H1 (cell line): ENCODE measurements at regions not wholly inside any gene's neighbourhood (a gene's known extent, or its start where the extent isn't known, plus 50 kb on each side); places are given as distances from the start of the nearest gene placed in this dataset.

Experiments
- CTCF ChIA-PET: fragments of 300-600 bp; sonication (Branson Sonifier 250); formaldehyde crosslinking; loops from one replicate; lab custom pipeline; 2021; ENCODE audit not compliant: partially characterized antibody; lab: Charles Lee
- POLR2A ChIA-PET: fragments of 300-600 bp; sonication (Branson Sonifier 250); formaldehyde crosslinking; loops from one replicate; lab custom pipeline; 2021; ENCODE audit warnings: inconsistent platforms; ENCODE audit not compliant: partially characterized antibody; lab: Charles Lee
- DNase-seq, 2 experiments: peaks; one replicate each; pipeline versions ENCODE4 v3.0.0 to v3.0.0-alpha.2; 2010 to 2022; ENCODE audit warnings: low spot score in 2 of 2, low read depth in 1 of 2, mixed read lengths in 1 of 2
- FAIRE-seq: peaks from 2 replicates; lab custom pipeline; 2011; peaks lifted over from hg19 to GRCh38; lab: Jason Lieb, UNC
- H2AFZ ChIP-seq: 2 replicates; pipeline ENCODE4 v1.8.1; 2012; ENCODE audit warnings: low read length, inconsistent platforms
- H2AK5ac ChIP-seq: 2 replicates; pipeline ENCODE4 v1.6.1; 2013; ENCODE audit warnings: low read depth, low read length
- H2BK120ac ChIP-seq: replicated peaks from 2 replicates; pipeline ENCODE3; 2013; ENCODE audit warnings: low read depth, low read length, inconsistent platforms
- H2BK12ac ChIP-seq: 2 replicates; pipeline ENCODE4 v1.6.1; 2013; ENCODE audit warnings: low read depth, low read length
- H2BK15ac ChIP-seq: 2 replicates; pipeline ENCODE4 v1.6.1; 2013; ENCODE audit warnings: low read length
- H2BK20ac ChIP-seq: 2 replicates; pipeline ENCODE4 v1.6.1; 2013; ENCODE audit warnings: low read length
- H2BK5ac ChIP-seq: 2 replicates; pipeline ENCODE4 v1.6.1; 2013; ENCODE audit warnings: low read depth, low read length
- H3K14ac ChIP-seq: 2 replicates; pipeline ENCODE4 v1.6.1; 2013; ENCODE audit warnings: inconsistent platforms; ENCODE audit not compliant: insufficient read length
- H3K18ac ChIP-seq: 2 replicates; pipeline ENCODE4 v1.6.1; 2013; ENCODE audit warnings: low read length; ENCODE audit errors: extremely low read depth
- H3K23ac ChIP-seq: 2 replicates; pipeline ENCODE4 v1.6.1; 2013; ENCODE audit warnings: inconsistent platforms; ENCODE audit not compliant: insufficient read length
- H3K23me2 ChIP-seq: 2 replicates; pipeline ENCODE4 v1.6.1; 2013; ENCODE audit warnings: low read depth, low read length
- H3K27ac ChIP-seq: 2 replicates; pipeline ENCODE4 v1.6.1; 2011; ENCODE audit warnings: low read depth, low read length, inconsistent platforms
- H3K27me3 ChIP-seq, 4 experiments: replicated peaks in 1 of 4; 1 replicate in 1 of 4; 2 replicates in 3 of 4; pipeline versions ENCODE4 v1.6.1 to v1.8.1; 2011 to 2013; ENCODE audit warnings: low read length in 3 of 4, mild to moderate bottlenecking in 3 of 4, inconsistent platforms in 2 of 4, mixed read lengths in 2 of 4, moderate library complexity in 1 of 4; ENCODE audit not compliant: control insufficient read depth in 3 of 4, insufficient read depth in 3 of 4; ENCODE audit errors: extremely low read depth in 1 of 4
- H3K36me3 ChIP-seq, 4 experiments: 2 replicates each; pipeline versions ENCODE4 v1.6.1 to v1.8.1; 2011 to 2013; ENCODE audit warnings: mild to moderate bottlenecking in 4 of 4, low read length in 3 of 4, moderate library complexity in 2 of 4, control low read depth in 1 of 4, inconsistent platforms in 1 of 4; ENCODE audit not compliant: insufficient read depth in 4 of 4, control insufficient read depth in 2 of 4
- H3K4ac ChIP-seq: replicated peaks from 2 replicates; pipeline ENCODE3; 2013; ENCODE audit warnings: low read length, low read depth, mixed read lengths, inconsistent platforms; ENCODE audit not compliant: insufficient read length
- H3K4me1 ChIP-seq, 4 experiments: replicated peaks in 1 of 4; 1 replicate in 1 of 4; 2 replicates in 3 of 4; pipeline versions ENCODE4 v1.6.1 to v1.8.1; 2011 to 2013; ENCODE audit warnings: low read length in 3 of 4, inconsistent platforms in 2 of 4, mixed read lengths in 1 of 4; ENCODE audit not compliant: insufficient read depth in 4 of 4, control insufficient read depth in 3 of 4
- H3K4me2 ChIP-seq, 2 experiments: 2 replicates each; pipeline versions ENCODE4 v1.6.1 to v1.8.1; 2011 to 2013; ENCODE audit warnings: low read depth in 2 of 2, low read length in 2 of 2, control low read depth in 1 of 2, inconsistent platforms in 1 of 2, mild to moderate bottlenecking in 1 of 2; ENCODE audit not compliant: insufficient read depth in 1 of 2
- H3K4me3 ChIP-seq, 4 experiments: fragments of 200-600, 300-600 bp in 1 of 4; sonication (generic), shearing (Covaris generic), sonication (Bioruptor Twin) in 1 of 4; 2 replicates each; pipeline versions ENCODE4 v1.5.1 to v1.8.1; 2011 to 2016; ENCODE audit warnings: low read length in 4 of 4, low read depth in 3 of 4, control low read depth in 2 of 4, inconsistent platforms in 2 of 4, mild to moderate bottlenecking in 2 of 4, mixed read lengths in 1 of 4, moderate library complexity in 1 of 4; ENCODE audit not compliant: insufficient read depth in 2 of 4; ENCODE audit errors: extremely low read depth in 1 of 4
- H3K56ac ChIP-seq: replicated peaks from 2 replicates; pipeline ENCODE3; 2013; ENCODE audit warnings: low read depth, mild to moderate bottlenecking, mixed read lengths, low read length, inconsistent platforms; ENCODE audit not compliant: insufficient read length
- H3K79me1 ChIP-seq: 2 replicates; pipeline ENCODE4 v1.6.1; 2013; ENCODE audit warnings: low read depth, low read length, control low read depth
- H3K79me2 ChIP-seq, 2 experiments: 2 replicates each; pipeline versions ENCODE4 v1.6.1 to v1.8.1; 2012 to 2013; ENCODE audit warnings: low read length in 2 of 2, mild to moderate bottlenecking in 2 of 2, inconsistent platforms in 1 of 2; ENCODE audit not compliant: insufficient read depth in 2 of 2, control insufficient read depth in 1 of 2
- H3K9ac ChIP-seq, 4 experiments: replicated peaks in 1 of 4; 1 replicate in 1 of 4; 2 replicates in 3 of 4; pipeline versions ENCODE4 v1.6.1 to v1.8.1; 2011 to 2013; ENCODE audit warnings: low read depth in 3 of 4, low read length in 3 of 4, control low read depth in 2 of 4, mild to moderate bottlenecking in 2 of 4, moderate library complexity in 2 of 4, inconsistent platforms in 1 of 4; ENCODE audit errors: extremely low read depth in 1 of 4
- H3K9me3 ChIP-seq, 2 experiments: 2 replicates each; pipeline versions ENCODE4 v1.6.1 to v1.8.1; 2012 to 2013; ENCODE audit warnings: mild to moderate bottlenecking in 2 of 2, moderate library complexity in 2 of 2, control low read depth in 1 of 2, inconsistent platforms in 1 of 2, low read depth in 1 of 2, low read length in 1 of 2, mixed read lengths in 1 of 2; ENCODE audit not compliant: insufficient read depth in 2 of 2
- H4K20me1 ChIP-seq, 2 experiments: replicated peaks in 1 of 2; 2 replicates each; pipeline versions ENCODE3 to v1.8.1; 2011 to 2013; ENCODE audit warnings: inconsistent platforms in 2 of 2, low read length in 2 of 2, mild to moderate bottlenecking in 1 of 2; ENCODE audit not compliant: insufficient read depth in 2 of 2, control insufficient read depth in 1 of 2
- H4K5ac ChIP-seq: 2 replicates; pipeline ENCODE4 v1.6.1; 2013; ENCODE audit warnings: low read length, low read depth, mixed read lengths, inconsistent platforms; ENCODE audit not compliant: insufficient read length
- H4K8ac ChIP-seq: 2 replicates; pipeline ENCODE4 v1.8.0; 2013; ENCODE audit warnings: mild to moderate bottlenecking, moderate library complexity, low read length, inconsistent platforms; ENCODE audit not compliant: insufficient read depth; ENCODE audit errors: extremely low read depth
- H4K91ac ChIP-seq: replicated peaks from 2 replicates; pipeline ENCODE3; 2013; ENCODE audit warnings: low read length, mixed read lengths, inconsistent platforms; ENCODE audit not compliant: insufficient read length
- GTF2F1 ChIP-seq: IDR thresholded peaks from 2 replicates; pipeline ENCODE4 v1.6.1; 2012; ENCODE audit warnings: low read depth, low read length, improper control_type of control experiment, borderline replicate concordance
- POLR2AphosphoS5 ChIP-seq: IDR thresholded peaks from 2 replicates; pipeline ENCODE4 v1.6.1; 2011; ENCODE audit warnings: low read depth, low read length
- SIRT6 ChIP-seq: IDR thresholded peaks from one replicate; pipeline ENCODE4 v1.7.1; 2012; ENCODE audit warnings: low read length, inconsistent platforms
- SP1 ChIP-seq: IDR thresholded peaks from 2 replicates; pipeline ENCODE4 v1.6.1; 2011; ENCODE audit warnings: low read depth, low read length
- TAF1 ChIP-seq: IDR thresholded peaks from 2 replicates; pipeline ENCODE4 v1.6.1; 2011; ENCODE audit warnings: mild to moderate bottlenecking, low read depth, low read length
- TCF12 ChIP-seq: IDR thresholded peaks from 2 replicates; pipeline ENCODE4 v1.6.1; 2011; ENCODE audit warnings: low read depth, mild to moderate bottlenecking, low read length
- WGBS, 2 experiments: shearing (Covaris generic) in 1 of 2; methylation state at CpG; one replicate each; pipeline versions ENCODE4 v1.1.6 to v1.1.7; 2013 to 2015; ENCODE audit warnings: low lambda C conversion rate in 2 of 2, mixed read lengths in 2 of 2, inconsistent platforms in 1 of 2, low coverage in 1 of 2, missing lambda C conversion rate in 1 of 2; ENCODE audit not compliant: insufficient replicate concordance in 2 of 2, insufficient coverage in 1 of 2, insufficient read length in 1 of 2; ENCODE audit errors: extremely low coverage in 1 of 2, missing lambda C conversion rate in 1 of 2; 5-methylcytosine and 5-hydroxymethylcytosine counted together

DNA sequence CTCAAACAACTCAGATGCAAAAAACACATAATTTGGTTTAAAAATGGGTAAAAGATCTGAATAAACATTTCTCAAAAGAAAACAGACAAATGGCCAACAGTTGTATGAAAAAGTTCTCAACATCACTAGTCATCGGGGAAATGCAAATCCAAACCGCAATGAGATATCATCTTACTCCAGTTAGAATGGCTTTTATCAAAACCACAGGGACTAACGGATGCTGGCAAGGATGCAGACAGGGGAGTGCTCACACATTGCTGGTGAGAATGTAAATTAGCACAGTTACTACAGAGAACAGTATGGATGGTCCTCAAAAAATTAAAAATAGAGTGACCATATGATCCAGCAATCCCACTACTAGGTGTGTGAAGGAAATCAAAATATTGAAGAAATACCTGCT lies 589.1 kb upstream of the ADAMTS16 start:
- TF ChIP-seq POLR2AphosphoS5 (no peak), SIRT6 (no peak), GTF2F1 (no peak), SP1 (no peak), TCF12 (no peak), TAF1 (no peak)
- H3K23me2 ChIP-seq, result no peaks in the 10 kb centered on the region
- peaks cover 0 to 7% (median 4%) of the 10 kb centered on the region in 4 experiments; a peak in 3 of 7 replicates for H3K4me1 ChIP-seq
- no peaks in the 10 kb centered on the region for H4K20me1 ChIP-seq
- H3K27me3 ChIP-seq, result no peaks in the 10 kb centered on the region
- H3K79me1 ChIP-seq, result no peaks in the 10 kb centered on the region
- H3K23ac ChIP-seq, result no peak overlapping the region
- H2AK5ac ChIP-seq, result no peak overlapping the region
- 87% methylated on average over 3 of the region's 3 CpGs; no CpG with 5 or more reads in 1 of the 2 experiments for WGBS, 2 experiments
- DNase-seq, result no peak
- H2BK15ac ChIP-seq, result no peak overlapping the region
- FAIRE-seq, result no peak
- H3K56ac ChIP-seq, result no peak overlapping the region
- no peak overlapping the region for H2BK120ac ChIP-seq
- POLR2A ChIA-PET, result no interaction called here
- no peak overlapping the region for H3K9ac ChIP-seq
- no peak overlapping the region for H2BK20ac ChIP-seq
- no peak overlapping the region for H3K18ac ChIP-seq
- H3K14ac ChIP-seq, result no peak overlapping the region
- no peak overlapping the region for H4K91ac ChIP-seq
- no peak overlapping the region for H3K4me2 ChIP-seq
- H3K9me3 ChIP-seq, result peaks cover 0 to 3% of the 10 kb centered on the region in 2 experiments; a peak in 2 of 4 replicates
- H4K5ac ChIP-seq, result no peak overlapping the region
- CTCF ChIA-PET, result no interaction called here
- no peak overlapping the region for H4K8ac ChIP-seq
- H3K27ac ChIP-seq, result no peak overlapping the region
- no peaks in the 10 kb centered on the region for H3K36me3 ChIP-seq
- H2AFZ ChIP-seq, result no peak overlapping the region
- H3K4ac ChIP-seq, result no peak overlapping the region
- no peaks in the 10 kb centered on the region for H3K79me2 ChIP-seq
- H2BK12ac ChIP-seq, result no peak overlapping the region
- no peak overlapping the region for H2BK5ac ChIP-seq
- no peak overlapping the region for H3K4me3 ChIP-seq
